Dendritic cell treated with granulocyte-macrophage colony-stimulating factor and Interleukin-4, amounts not matched to agents 40 ng/mL and 50 ng/mL, for 4 days (primary cell): ENCODE measurements at regions not wholly inside any gene's neighbourhood (a gene's known extent, or its start where the extent isn't known, plus 50 kb on each side); places are given as distances from the start of the nearest gene placed in this dataset.
A peak's percentile ranks its signal among the peaks of the same experiment; 100 is the strongest.
"Not testable (repeated sequence)": the region's sequence is repeated elsewhere in the genome, so short reads cannot be mapped to it uniquely, and the experiment has no call there.

Source experiments
- H3K27ac Mint-ChIP-seq: one replicate; pipeline ENCODE4 v1.8.0; 2022; ENCODE audit warnings: mild to moderate bottlenecking, mixed read lengths
- H3K27me3 Mint-ChIP-seq: one replicate; pipeline ENCODE4 v1.8.0; 2022; ENCODE audit warnings: mild to moderate bottlenecking, mixed read lengths
- H3K36me3 Mint-ChIP-seq: one replicate; pipeline ENCODE4 v1.8.0; 2022; ENCODE audit warnings: low read depth, mixed read lengths
- H3K4me1 Mint-ChIP-seq: one replicate; pipeline ENCODE4 v1.8.0; 2022; ENCODE audit warnings: low read depth, mixed read lengths
- H3K4me3 Mint-ChIP-seq: one replicate; pipeline ENCODE4 v1.8.0; 2022; ENCODE audit warnings: mild to moderate bottlenecking, moderate library complexity, mixed read lengths
- H3K9me3 Mint-ChIP-seq: one replicate; pipeline ENCODE4 v1.8.0; 2022; ENCODE audit warnings: mixed read lengths
- intact Hi-C: fragments of 100-400 bp; cut with micrococcal nuclease; formaldehyde crosslinking; loops from one replicate; pipeline ENCODE4 v1.15.0; 2022

- Mint-ChIP-seq H3K36me3 (no peaks in the 10 kb centered on the region), H3K9me3 (no peaks in the 10 kb centered on the region), H3K27me3 (peaks cover 6% of the 10 kb centered on the region), H3K4me1 (peaks cover 23% of the 10 kb centered on the region), H3K27ac (no peak overlapping the region), H3K4me3 (no peak overlapping the region)
- intact Hi-C loops: no loop called here
These were observed 64.6 kb upstream of the LRP8 start for GRCh38 chr1:53392460-53392859.

GRCh38 chr1:53393325-53393792, 65.5 kb upstream of the LRP8 start:
- peaks cover 6% of the 10 kb centered on the region for H3K27me3 Mint-ChIP-seq
- intact Hi-C loops: loop anchor here (1.0 kb wide), 1 partner anchor 115 kb away; no protein-coding TSS in a partner anchor
- no peak overlapping the region for H3K27ac Mint-ChIP-seq

GRCh38 chr1:53394306-53394705, 64.9 kb upstream of the DMRTB1 start:
- Mint-ChIP-seq H3K27me3 (peaks cover 6% of the 10 kb centered on the region), H3K9me3 (no peaks in the 10 kb centered on the region), H3K36me3 (no peaks in the 10 kb centered on the region), H3K27ac (peak overlapping the region; percentile 6), H3K4me3 (no peak overlapping the region), H3K4me1 (peaks cover 23% of the 10 kb centered on the region)
- intact Hi-C loops: no loop called here

More at GRCh38 chr1:53393325-53393792, 65.5 kb upstream of the LRP8 start:
- peaks cover 23% of the 10 kb centered on the region for H3K4me1 Mint-ChIP-seq
- no peak overlapping the region for H3K4me3 Mint-ChIP-seq
- no peaks in the 10 kb centered on the region for H3K9me3 Mint-ChIP-seq
- H3K36me3 Mint-ChIP-seq: no peaks in the 10 kb centered on the region

GRCh38 chr1:53395671-53396215, 63.5 kb upstream of the DMRTB1 start:
- intact Hi-C loops: no loop called here
- H3K9me3 Mint-ChIP-seq: no peaks in the 10 kb centered on the region
- H3K4me1 Mint-ChIP-seq: peaks cover 12% of the 10 kb centered on the region
- no peak overlapping the region for H3K4me3 Mint-ChIP-seq
- peaks cover 7% of the 10 kb centered on the region for H3K27me3 Mint-ChIP-seq
- H3K36me3 Mint-ChIP-seq: no peaks in the 10 kb centered on the region
- no peak overlapping the region for H3K27ac Mint-ChIP-seq

- Mint-ChIP-seq H3K36me3 (no peaks in the 10 kb centered on the region), H3K27me3 (peaks cover 12% of the 10 kb centered on the region), H3K9me3 (no peaks in the 10 kb centered on the region), H3K4me3 (no peak overlapping the region), H3K27ac (no peak overlapping the region), H3K4me1 (peaks cover 12% of the 10 kb centered on the region)
- intact Hi-C loops: no loop called here
These were observed 62.5 kb upstream of the DMRTB1 start for GRCh38 chr1:53396573-53397268.

- Mint-ChIP-seq H3K4me1 (peaks cover 16% of the 10 kb centered on the region), H3K4me3 (no peak overlapping the region), H3K36me3 (no peaks in the 10 kb centered on the region), H3K27ac (no peak overlapping the region), H3K9me3 (no peaks in the 10 kb centered on the region), H3K27me3 (peaks cover 12% of the 10 kb centered on the region)
- intact Hi-C loops: no loop called here
These were observed 61.1 kb upstream of the DMRTB1 start for GRCh38 chr1:53398091-53398490.

GRCh38 chr1:53398576-53399365, 60.4 kb upstream of the DMRTB1 start:
- peaks cover 12% of the 10 kb centered on the region for H3K27me3 Mint-ChIP-seq
- H3K9me3 Mint-ChIP-seq: no peaks in the 10 kb centered on the region
- no peak overlapping the region for H3K4me3 Mint-ChIP-seq
- peaks cover 16% of the 10 kb centered on the region for H3K4me1 Mint-ChIP-seq
- H3K27ac Mint-ChIP-seq: no peak overlapping the region
- H3K36me3 Mint-ChIP-seq: no peaks in the 10 kb centered on the region
- intact Hi-C loops: no loop called here

- H3K36me3 Mint-ChIP-seq, H3K4me3 Mint-ChIP-seq, H3K27ac Mint-ChIP-seq, intact Hi-C loops, H3K9me3 Mint-ChIP-seq: not testable (repeated sequence)
- peaks cover 14% of the 10 kb centered on the region for H3K27me3 Mint-ChIP-seq
- H3K4me1 Mint-ChIP-seq: peaks cover 16% of the 10 kb centered on the region
These were observed 59.6 kb upstream of the DMRTB1 start for GRCh38 chr1:53399370-53400133.

- H3K4me3 Mint-ChIP-seq: no peak overlapping the region
- H3K27me3 Mint-ChIP-seq: peaks cover 12% of the 10 kb centered on the region
- peaks cover 16% of the 10 kb centered on the region for H3K4me1 Mint-ChIP-seq
- peak overlapping the region; percentile 63 for H3K27ac Mint-ChIP-seq
- H3K36me3 Mint-ChIP-seq: no peaks in the 10 kb centered on the region
- intact Hi-C loops: no loop called here
- no peaks in the 10 kb centered on the region for H3K9me3 Mint-ChIP-seq
These were observed 58.2 kb upstream of the DMRTB1 start for GRCh38 chr1:53400761-53401674.

GRCh38 chr1:53401813-53402745, 57.1 kb upstream of the DMRTB1 start:
- Mint-ChIP-seq H3K9me3 (no peaks in the 10 kb centered on the region), H3K4me1 (peaks cover 16% of the 10 kb centered on the region), H3K27me3 (peaks cover 9% of the 10 kb centered on the region), H3K36me3 (no peaks in the 10 kb centered on the region), H3K4me3 (no peak overlapping the region), H3K27ac (peak overlapping the region; percentile 63)
- intact Hi-C loops: no loop called here

GRCh38 chr1:53402891-53403655, 56.1 kb upstream of the DMRTB1 start:
- peaks cover 16% of the 10 kb centered on the region for H3K4me1 Mint-ChIP-seq
- H3K27me3 Mint-ChIP-seq: peaks cover 9% of the 10 kb centered on the region
- intact Hi-C loops: no loop called here
- no peaks in the 10 kb centered on the region for H3K36me3 Mint-ChIP-seq
- H3K27ac Mint-ChIP-seq: peak overlapping the region; percentile 63
- no peaks in the 10 kb centered on the region for H3K9me3 Mint-ChIP-seq
- no peak overlapping the region for H3K4me3 Mint-ChIP-seq

GRCh38 chr1:53405737-53406136, 53.5 kb upstream of the DMRTB1 start:
- Mint-ChIP-seq H3K9me3 (no peaks in the 10 kb centered on the region), H3K4me3 (no peak overlapping the region), H3K36me3 (no peaks in the 10 kb centered on the region), H3K4me1 (peaks cover 14% of the 10 kb centered on the region), H3K27ac (no peak overlapping the region), H3K27me3 (peaks cover 12% of the 10 kb centered on the region)
- intact Hi-C loops: no loop called here
